ENCODE measurements at regions not wholly inside any gene's neighbourhood (a gene's known extent, or its start where the extent isn't known, plus 50 kb on each side); places are given as distances from the start of the nearest gene placed in this dataset.

- H3K36me3 ChIP-seq (ENCODE audit: insufficient read depth, low read length): no peaks in the 10 kb centered on the region
- no peaks in the 10 kb centered on the region for H3K4me1 ChIP-seq (ENCODE audit: insufficient read depth, low read length)
- no peak overlapping the region for H3K9ac ChIP-seq (ENCODE audit: low read depth, low read length)
- H3K9me3 ChIP-seq (ENCODE audit: control insufficient read depth, insufficient read depth, low read length): no peaks in the 10 kb centered on the region
Measured at GRCh38 chr12:19012965-19013364, 116.6 kb upstream of the PLEKHA5 start.

GRCh38 chr12:19014240-19014639, 115.3 kb upstream of the PLEKHA5 start:
- Histone ChIP-seq H3K9me3 (ENCODE audit: control insufficient read depth, insufficient read depth, low read length) (no peaks in the 10 kb centered on the region), H3K36me3 (ENCODE audit: insufficient read depth, low read length) (no peaks in the 10 kb centered on the region), H3K4me1 (ENCODE audit: insufficient read depth, low read length) (no peaks in the 10 kb centered on the region), H3K9ac (ENCODE audit: low read depth, low read length) (no peak overlapping the region)

GRCh38 chr12:19015285-19015684, 114.2 kb upstream of the PLEKHA5 start:
- H3K36me3 ChIP-seq (ENCODE audit: insufficient read depth, low read length): no peaks in the 10 kb centered on the region
- H3K9ac ChIP-seq (ENCODE audit: low read depth, low read length): no peak overlapping the region
- no peaks in the 10 kb centered on the region for H3K9me3 ChIP-seq (ENCODE audit: control insufficient read depth, insufficient read depth, low read length)
- H3K4me1 ChIP-seq (ENCODE audit: insufficient read depth, low read length): no peaks in the 10 kb centered on the region

- no peaks in the 10 kb centered on the region for H3K4me1 ChIP-seq (ENCODE audit: insufficient read depth, low read length)
- no peaks in the 10 kb centered on the region for H3K9me3 ChIP-seq (ENCODE audit: control insufficient read depth, insufficient read depth, low read length)
- H3K9ac ChIP-seq (ENCODE audit: low read depth, low read length): no peak overlapping the region
- H3K36me3 ChIP-seq (ENCODE audit: insufficient read depth, low read length): no peaks in the 10 kb centered on the region
Measured at GRCh38 chr12:19018302-19018970, 111.1 kb upstream of the PLEKHA5 start.

- H3K36me3 ChIP-seq (ENCODE audit: insufficient read depth, low read length): no peaks in the 10 kb centered on the region
- peaks cover 8% of the 10 kb centered on the region; the same call in 1 of the 2 replicates for H3K9me3 ChIP-seq (ENCODE audit: control insufficient read depth, insufficient read depth, low read length)
- no peak overlapping the region for H3K9ac ChIP-seq (ENCODE audit: low read depth, low read length)
- H3K4me1 ChIP-seq (ENCODE audit: insufficient read depth, low read length): no peaks in the 10 kb centered on the region
Measured at GRCh38 chr12:19021240-19021639, 108.3 kb upstream of the PLEKHA5 start.

- Histone ChIP-seq H3K4me1 (ENCODE audit: insufficient read depth, low read length) (no peaks in the 10 kb centered on the region), H3K9ac (ENCODE audit: low read depth, low read length) (no peak overlapping the region), H3K9me3 (ENCODE audit: control insufficient read depth, insufficient read depth, low read length) (peaks cover 8% of the 10 kb centered on the region; the same call in 1 of the 2 replicates)
Measured at GRCh38 chr12:19021646-19022045, 107.9 kb upstream of the PLEKHA5 start.

GRCh38 chr12:19025582-19025981, 104.0 kb upstream of the PLEKHA5 start:
- Histone ChIP-seq H3K9me3 (ENCODE audit: control insufficient read depth, insufficient read depth, low read length) (peaks cover 8% of the 10 kb centered on the region; the same call in 1 of the 2 replicates), H3K9ac (ENCODE audit: low read depth, low read length) (no peak overlapping the region), H3K4me1 (ENCODE audit: insufficient read depth, low read length) (no peaks in the 10 kb centered on the region), H3K36me3 (ENCODE audit: insufficient read depth, low read length) (no peaks in the 10 kb centered on the region)

More at GRCh38 chr12:19021646-19022045, 107.9 kb upstream of the PLEKHA5 start:
- no peaks in the 10 kb centered on the region for H3K36me3 ChIP-seq (ENCODE audit: insufficient read depth, low read length)

GRCh38 chr12:19026034-19026433, 103.5 kb upstream of the PLEKHA5 start:
- no peaks in the 10 kb centered on the region for H3K36me3 ChIP-seq (ENCODE audit: insufficient read depth, low read length)
- no peaks in the 10 kb centered on the region for H3K4me1 ChIP-seq (ENCODE audit: insufficient read depth, low read length)
- H3K9me3 ChIP-seq (ENCODE audit: control insufficient read depth, insufficient read depth, low read length): peaks cover 8% of the 10 kb centered on the region; the same call in 1 of the 2 replicates
- H3K9ac ChIP-seq (ENCODE audit: low read depth, low read length): no peak overlapping the region

- Histone ChIP-seq H3K36me3 (ENCODE audit: insufficient read depth, low read length) (no peaks in the 10 kb centered on the region), H3K9ac (ENCODE audit: low read depth, low read length) (no peak overlapping the region), H3K9me3 (ENCODE audit: control insufficient read depth, insufficient read depth, low read length) (peaks cover 16% of the 10 kb centered on the region)
Measured at GRCh38 chr12:19026614-19027488, 102.7 kb upstream of the PLEKHA5 start.

GRCh38 chr12:19030180-19030579, 99.4 kb upstream of the PLEKHA5 start:
- H3K4me1 ChIP-seq (ENCODE audit: insufficient read depth, low read length): no peaks in the 10 kb centered on the region
- H3K9me3 ChIP-seq (ENCODE audit: control insufficient read depth, insufficient read depth, low read length): peaks cover 22% of the 10 kb centered on the region
- H3K9ac ChIP-seq (ENCODE audit: low read depth, low read length): no peak overlapping the region
- H3K36me3 ChIP-seq (ENCODE audit: insufficient read depth, low read length): no peaks in the 10 kb centered on the region

More at GRCh38 chr12:19026614-19027488, 102.7 kb upstream of the PLEKHA5 start:
- no peaks in the 10 kb centered on the region for H3K4me1 ChIP-seq (ENCODE audit: insufficient read depth, low read length)

- Histone ChIP-seq H3K36me3 (ENCODE audit: insufficient read depth, low read length) (no peaks in the 10 kb centered on the region), H3K4me1 (ENCODE audit: insufficient read depth, low read length) (no peaks in the 10 kb centered on the region), H3K9me3 (ENCODE audit: control insufficient read depth, insufficient read depth, low read length) (peaks cover 19% of the 10 kb centered on the region), H3K9ac (ENCODE audit: low read depth, low read length) (no peak overlapping the region)
Measured at GRCh38 chr12:19030603-19031002, 98.9 kb upstream of the PLEKHA5 start.

- no peaks in the 10 kb centered on the region for H3K4me1 ChIP-seq (ENCODE audit: insufficient read depth, low read length)
- H3K9ac ChIP-seq (ENCODE audit: low read depth, low read length): no peak overlapping the region
- no peaks in the 10 kb centered on the region for H3K36me3 ChIP-seq (ENCODE audit: insufficient read depth, low read length)
- H3K9me3 ChIP-seq (ENCODE audit: control insufficient read depth, insufficient read depth, low read length): peaks cover 15% of the 10 kb centered on the region
Measured at GRCh38 chr12:19031032-19031431, 98.5 kb upstream of the PLEKHA5 start.

- H3K36me3 ChIP-seq (ENCODE audit: insufficient read depth, low read length): no peaks in the 10 kb centered on the region
- no peak overlapping the region for H3K9ac ChIP-seq (ENCODE audit: low read depth, low read length)
- peaks cover 14% of the 10 kb centered on the region for H3K9me3 ChIP-seq (ENCODE audit: control insufficient read depth, insufficient read depth, low read length)
- H3K4me1 ChIP-seq (ENCODE audit: insufficient read depth, low read length): no peaks in the 10 kb centered on the region
Measured at GRCh38 chr12:19032826-19033225, 96.7 kb upstream of the PLEKHA5 start.

- H3K4me1 ChIP-seq (ENCODE audit: insufficient read depth, low read length): no peaks in the 10 kb centered on the region
- H3K9me3 ChIP-seq (ENCODE audit: control insufficient read depth, insufficient read depth, low read length): peaks cover 14% of the 10 kb centered on the region
- no peaks in the 10 kb centered on the region for H3K36me3 ChIP-seq (ENCODE audit: insufficient read depth, low read length)
- H3K9ac ChIP-seq (ENCODE audit: low read depth, low read length): no peak overlapping the region
Measured at GRCh38 chr12:19033244-19033643, 96.3 kb upstream of the PLEKHA5 start.

- H3K9ac ChIP-seq (ENCODE audit: low read depth, low read length): no peak overlapping the region
- H3K4me1 ChIP-seq (ENCODE audit: insufficient read depth, low read length): no peaks in the 10 kb centered on the region
- peaks cover 14% of the 10 kb centered on the region for H3K9me3 ChIP-seq (ENCODE audit: control insufficient read depth, insufficient read depth, low read length)
- no peaks in the 10 kb centered on the region for H3K36me3 ChIP-seq (ENCODE audit: insufficient read depth, low read length)
Measured at GRCh38 chr12:19034937-19035336, 94.6 kb upstream of the PLEKHA5 start.
